HG03558 (cell line): ENCODE measurements at regions not wholly inside any gene's neighbourhood (a gene's known extent, or its start where the extent isn't known, plus 50 kb on each side); places are given as distances from the start of the nearest gene placed in this dataset.

Source experiments
- ATAC-seq: cut with Tn5 transposase; IDR thresholded peaks from one replicate; pipeline ENCODE4 v1.9.1; 2021; ENCODE audit warnings: moderate number of reproducible peaks; ENCODE audit not compliant: unreplicated experiment; ENCODE audit errors: extremely low read depth

DNA sequence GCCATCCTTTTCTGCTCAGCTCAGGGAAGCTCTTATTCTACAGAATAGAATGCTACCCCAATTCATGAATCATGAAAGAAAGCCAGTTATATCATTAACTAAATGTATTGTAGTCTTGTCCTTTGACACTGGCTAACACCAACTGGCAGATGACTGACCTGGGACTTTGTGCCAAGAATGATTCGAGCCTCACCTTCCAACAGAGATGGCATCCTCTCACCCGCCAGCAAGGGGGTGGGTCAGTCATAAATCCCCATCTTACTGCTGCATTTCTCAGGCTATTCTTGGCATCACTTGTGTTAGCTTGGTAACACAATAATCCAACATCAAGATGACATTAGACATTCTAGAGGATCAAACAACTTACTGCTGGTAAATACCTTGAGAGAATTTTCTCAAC is 1239.8 kb upstream of the MIR17HG start:
- ATAC-seq = no peak

DNA sequence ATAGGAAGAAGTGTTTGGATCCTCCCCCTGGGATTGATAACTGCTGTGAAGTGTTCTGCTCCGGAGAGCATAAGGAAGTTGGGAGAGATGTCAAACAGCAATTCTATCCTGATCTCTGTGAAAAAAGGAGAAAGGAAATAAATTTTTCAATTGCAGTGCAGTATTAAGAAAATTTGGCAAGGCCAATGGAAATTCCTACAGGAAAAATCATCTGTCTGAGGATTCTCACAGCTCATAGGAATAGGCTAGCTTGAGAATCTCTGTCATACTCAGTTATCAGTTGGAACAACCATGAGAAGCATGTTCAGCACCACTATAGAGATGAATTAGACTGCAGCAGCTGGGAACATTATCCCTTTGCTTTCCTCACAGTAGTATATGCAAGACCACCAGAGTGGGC is 1238.9 kb upstream of the MIR17HG start:
- no peak for ATAC-seq

DNA sequence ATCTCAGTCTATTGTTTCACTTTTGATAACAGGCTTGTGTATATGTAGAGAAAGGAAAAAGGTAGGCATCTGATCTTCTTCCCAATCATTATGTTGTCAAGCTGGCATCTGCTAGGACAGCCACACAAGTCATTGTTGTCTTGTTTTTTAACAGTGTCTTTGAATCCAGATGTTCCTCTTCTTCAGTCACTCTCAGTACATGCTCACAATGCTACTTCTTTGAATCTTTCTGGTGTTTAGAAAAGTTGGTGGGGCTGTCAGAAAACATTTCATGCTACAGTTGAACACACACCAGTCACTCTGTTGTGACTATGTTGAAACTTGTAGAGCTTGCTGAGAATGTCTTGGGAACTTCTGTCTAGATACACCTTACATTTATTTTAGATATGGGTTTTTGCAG is 1231.4 kb upstream of the MIR17HG start:
- ATAC-seq = no peak

DNA sequence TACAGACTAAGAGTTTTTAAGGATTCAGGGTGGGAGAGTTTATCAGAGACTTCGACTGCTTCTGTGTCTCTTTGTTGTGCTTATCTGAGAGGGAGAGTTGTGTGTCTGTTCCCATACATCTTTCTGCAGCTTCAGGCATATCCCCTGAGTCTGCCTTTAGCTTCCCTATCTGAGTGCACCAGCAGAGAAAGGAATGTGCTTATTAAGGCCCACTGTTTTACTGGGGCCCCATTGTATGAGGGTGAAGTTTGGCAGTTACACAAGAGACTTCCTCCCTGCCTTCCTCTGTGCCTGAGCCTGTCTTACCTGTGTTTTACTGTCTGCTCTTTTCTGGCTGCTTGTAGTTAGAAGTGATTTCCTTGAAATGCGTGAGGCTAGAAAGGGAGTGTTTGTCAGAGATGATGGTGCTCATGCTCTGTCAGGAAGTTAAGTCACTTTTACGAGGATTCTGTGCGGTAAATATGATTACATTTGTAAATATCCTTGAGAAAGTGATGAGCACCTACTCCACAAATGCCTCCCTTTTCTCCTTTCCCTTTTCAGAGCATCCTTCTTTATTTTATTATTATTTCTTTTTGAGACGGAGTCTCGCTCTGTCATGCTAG is 1228.9 kb upstream of the MIR17HG start:
- ATAC-seq = no peak

DNA sequence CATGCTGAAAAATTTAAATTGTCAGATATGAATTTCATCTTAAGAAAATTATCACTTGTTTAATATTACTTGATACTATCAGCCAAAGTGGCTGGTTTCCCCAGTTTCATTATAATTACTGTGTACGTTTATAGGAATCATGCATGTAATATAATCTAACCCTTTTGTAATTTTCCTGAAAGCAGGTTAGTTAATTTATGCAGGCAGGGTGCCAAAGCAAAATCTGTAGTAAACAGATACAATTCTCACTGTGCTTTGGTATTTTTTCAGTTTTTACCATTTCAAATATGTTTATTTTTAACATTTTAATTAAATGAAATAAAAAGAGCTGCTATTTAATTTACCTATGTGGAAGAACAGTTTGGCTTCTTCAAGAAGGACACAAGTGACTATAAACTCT is 1227.5 kb upstream of the MIR17HG start:
- ATAC-seq = no peak

DNA sequence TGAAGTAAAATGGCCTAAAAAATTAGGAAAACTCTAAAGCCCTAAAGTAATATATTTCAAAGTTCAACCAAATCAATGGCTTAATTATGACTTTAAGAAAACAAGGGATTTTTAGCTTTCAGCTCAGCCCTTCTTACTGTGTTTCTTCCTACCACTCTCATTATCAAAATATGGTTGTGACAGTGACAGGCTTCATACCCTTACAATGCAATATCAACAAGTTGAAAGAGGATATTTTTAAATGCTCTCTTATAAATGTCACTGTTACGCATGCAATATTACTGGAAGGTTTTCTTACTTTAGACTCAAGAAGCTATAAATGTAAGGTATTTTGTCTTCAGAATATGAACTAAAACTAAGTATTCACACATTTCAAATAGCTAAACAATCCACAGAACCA is 1225.7 kb upstream of the MIR17HG start:
- ATAC-seq = no peak

DNA sequence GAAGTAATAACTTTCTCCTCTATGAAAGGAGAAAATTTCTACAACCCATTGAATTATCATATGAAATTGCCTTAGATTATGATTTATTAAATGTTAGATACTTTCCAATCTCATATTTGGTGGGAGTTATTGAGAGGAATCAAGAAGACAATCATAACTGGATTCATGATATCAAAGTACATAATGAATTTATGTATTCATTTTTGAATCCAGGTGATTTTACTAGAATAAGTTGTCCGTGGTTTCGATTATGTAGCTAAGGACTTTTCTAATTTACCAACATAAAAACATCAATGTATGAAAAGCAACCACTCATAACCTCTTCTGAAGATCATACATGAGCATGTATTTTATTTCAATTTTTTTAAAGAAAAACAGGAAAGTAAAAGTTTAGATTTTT is 1225.0 kb upstream of the MIR17HG start:
- no peak for ATAC-seq

DNA sequence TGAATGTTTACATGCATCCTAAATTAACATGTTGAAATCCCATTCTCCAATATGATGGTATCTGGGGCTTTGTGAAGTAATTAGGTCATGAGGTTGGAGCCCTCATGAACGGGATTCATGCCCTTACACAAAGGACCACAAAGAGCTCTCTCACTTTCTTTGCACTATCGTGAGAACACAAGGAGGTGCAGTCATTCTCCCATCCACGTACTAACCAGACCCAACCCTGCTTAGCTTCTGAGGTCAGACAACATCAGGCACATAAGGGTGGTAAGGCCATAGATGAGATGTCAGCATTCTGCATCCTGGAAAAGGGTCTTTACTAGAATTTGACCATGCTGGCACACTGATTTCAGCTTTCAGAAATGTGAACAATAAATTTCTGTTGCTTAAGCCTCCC is 1211.9 kb upstream of the MIR17HG start:
- no peak for ATAC-seq

DNA sequence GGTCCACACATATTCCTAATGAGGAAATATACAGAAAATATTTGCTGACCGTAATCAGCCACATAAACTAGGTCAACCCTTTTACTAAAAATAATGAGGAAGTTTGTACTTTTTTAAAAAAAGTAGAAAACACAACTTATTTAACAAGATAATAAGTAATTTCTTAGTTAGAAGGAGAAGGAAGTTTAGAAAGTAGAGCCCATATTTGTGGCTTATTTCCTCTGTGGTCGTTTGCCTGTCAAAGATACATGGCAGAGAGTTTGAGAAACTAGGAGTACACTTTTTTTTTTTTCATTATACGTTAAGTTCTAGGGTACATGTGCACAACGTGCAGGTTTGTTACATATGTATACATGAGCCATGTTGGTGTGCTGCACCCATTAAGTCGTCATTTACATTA is 1205.2 kb upstream of the MIR17HG start:
- no peak for ATAC-seq

DNA sequence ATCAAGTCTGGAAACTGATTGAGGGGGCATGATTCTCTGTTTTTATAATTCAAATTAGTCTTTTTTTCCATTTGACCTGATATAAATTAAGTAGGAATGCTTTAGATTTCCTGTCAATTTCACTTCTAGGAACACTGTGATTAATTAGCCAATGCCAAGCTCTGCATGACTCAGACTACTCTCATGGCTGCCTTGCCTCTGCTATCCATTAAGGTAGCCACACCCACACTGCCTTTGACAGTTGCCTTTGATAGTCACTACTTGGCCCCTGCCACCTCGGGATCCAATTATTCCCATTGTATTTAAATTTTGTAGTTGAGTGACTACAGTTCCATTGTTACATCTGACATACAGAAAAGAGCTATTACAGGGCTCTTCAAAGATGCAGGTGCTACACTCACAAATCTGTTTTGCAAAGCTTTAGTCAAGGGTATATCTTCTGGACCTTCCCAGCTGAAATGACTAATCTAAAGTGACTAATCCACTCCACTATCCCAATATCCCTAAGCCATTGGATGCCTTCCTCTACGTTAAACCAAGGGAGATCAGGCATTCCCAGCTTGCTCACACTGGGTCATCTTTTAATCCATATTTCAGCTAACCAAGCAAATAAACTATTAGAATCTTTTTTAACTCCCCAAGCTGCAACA is 1193.1 kb upstream of the MIR17HG start:
- no peak for ATAC-seq

DNA sequence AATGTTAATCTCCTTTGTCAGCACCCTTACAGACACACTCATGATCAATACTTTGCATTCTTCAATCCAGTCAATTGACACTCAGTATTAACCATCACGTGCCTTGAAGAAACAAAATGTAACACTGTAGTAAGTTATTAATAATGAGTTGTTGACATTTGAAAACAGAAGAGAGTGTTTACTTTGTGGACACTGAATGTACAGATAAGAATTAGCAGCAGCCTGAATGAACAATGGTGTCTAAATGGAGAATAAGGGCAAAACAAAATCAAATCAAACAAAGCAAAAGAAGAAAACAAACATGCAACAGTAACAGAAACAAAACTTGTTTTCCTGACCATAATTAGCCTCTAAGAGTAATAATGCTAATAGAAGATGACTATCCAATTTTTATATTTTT is 1191.1 kb upstream of the MIR17HG start:
- ATAC-seq = no peak

DNA sequence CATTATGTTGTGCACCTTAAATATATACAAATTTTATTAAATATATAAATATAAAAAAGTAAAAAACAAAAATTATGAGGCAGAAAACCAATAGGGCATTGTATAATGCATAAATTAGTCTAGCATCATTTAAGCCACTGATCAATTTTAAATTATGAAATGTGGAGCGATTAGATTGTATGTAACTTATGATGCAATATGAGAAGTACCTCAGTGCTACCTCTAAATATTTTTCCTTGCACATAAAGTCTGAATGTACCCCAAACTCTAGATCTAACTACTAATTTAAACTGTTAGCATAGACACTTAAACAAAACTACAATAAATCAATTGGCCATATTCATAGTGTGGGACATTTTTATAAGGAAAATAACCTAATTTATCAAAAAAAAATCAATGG is 1178.5 kb upstream of the MIR17HG start:
- no peak for ATAC-seq

DNA sequence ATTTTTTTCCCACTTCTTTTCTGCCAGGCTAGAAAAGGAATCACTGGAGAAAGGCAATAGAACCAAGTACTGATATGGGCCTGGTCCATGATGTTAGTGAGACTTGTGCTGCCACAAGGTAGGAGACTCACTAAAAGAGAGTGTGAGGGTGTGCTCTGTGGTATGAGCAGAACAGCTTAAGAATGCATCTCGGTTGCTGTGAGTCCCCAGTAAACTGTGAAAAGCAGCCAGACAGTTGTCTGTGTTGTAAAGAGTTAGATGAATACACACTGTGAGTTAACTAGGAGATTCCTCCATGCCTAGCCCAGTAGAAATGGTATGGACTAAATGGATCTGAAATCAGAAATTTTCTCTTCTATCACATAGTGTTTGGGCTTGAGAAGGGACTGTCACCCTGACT is 1177.3 kb upstream of the MIR17HG start:
- no peak for ATAC-seq

DNA sequence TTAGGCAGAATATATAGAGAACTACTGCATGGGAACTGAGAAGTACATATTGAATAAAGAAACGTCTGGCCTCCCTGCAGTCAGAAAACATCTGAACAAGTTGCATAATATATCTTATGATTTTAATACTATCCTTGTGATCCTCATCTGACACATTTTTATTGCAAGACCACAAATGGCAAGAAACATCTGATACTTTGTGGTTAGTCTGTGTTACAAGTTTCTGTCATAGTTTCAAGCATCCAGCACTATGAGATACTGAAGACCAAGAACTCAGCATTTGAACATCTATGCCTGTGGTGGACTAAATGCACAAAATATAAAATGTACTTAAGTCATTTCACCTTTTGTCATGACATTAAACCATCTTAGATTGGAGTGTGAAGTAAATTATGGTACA is 1175.8 kb upstream of the MIR17HG start:
- no peak for ATAC-seq

DNA sequence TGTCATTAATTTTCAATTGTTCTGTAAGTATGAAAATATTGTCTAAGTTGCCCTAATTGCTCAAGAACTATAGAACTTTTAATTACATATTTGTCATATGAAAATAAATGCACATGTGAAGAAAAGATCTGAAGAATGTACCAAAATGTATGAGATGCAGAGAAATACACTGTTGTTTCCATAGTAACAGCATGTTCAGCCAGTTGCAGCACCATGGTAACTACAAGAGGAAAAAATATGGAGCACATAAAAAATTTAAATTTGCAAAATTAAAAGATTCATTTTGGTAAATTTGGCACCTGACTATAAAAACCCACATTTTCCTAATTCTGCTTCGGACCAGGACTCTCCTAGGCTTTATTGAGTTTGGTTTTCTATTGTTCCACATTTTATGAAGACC is 1170.0 kb upstream of the MIR17HG start:
- no peak for ATAC-seq

DNA sequence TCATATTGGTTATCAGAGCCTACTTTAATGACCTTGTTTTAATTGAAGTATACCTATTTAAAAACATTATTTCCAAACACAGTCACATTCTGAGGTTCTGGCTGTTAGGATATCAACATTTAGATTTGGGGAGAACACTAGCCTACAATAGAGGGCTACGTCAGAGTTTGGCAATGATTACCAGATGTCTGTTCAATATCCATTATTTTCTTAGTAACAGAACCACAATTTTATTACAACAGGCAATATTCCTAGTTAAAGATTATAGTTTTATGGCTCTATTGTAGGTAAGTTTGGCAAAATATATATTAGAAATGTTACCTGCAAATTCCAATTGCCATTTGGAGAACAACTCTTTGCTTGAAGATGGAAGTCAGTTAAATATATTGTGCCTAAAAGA is 1163.1 kb upstream of the MIR17HG start:
- no peak for ATAC-seq

DNA sequence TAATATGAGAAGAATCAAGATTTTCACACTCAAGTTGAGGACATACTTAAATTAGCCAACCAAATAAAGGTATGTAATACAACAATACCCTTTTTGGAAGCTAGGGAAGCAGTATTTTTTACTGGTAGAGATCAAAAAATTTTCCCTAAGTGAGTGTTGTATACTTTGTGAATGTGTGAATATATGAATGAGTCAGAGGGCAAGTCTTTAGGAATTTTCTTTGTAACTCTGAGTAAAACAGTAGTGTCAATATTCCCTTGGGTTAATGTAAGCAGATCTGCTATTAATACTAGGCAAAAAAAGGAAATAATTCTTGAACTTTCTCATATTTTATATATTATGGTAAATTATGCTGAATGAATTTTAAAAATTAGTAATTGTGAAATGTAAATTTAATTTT is 1161.8 kb upstream of the MIR17HG start:
- no peak for ATAC-seq

DNA sequence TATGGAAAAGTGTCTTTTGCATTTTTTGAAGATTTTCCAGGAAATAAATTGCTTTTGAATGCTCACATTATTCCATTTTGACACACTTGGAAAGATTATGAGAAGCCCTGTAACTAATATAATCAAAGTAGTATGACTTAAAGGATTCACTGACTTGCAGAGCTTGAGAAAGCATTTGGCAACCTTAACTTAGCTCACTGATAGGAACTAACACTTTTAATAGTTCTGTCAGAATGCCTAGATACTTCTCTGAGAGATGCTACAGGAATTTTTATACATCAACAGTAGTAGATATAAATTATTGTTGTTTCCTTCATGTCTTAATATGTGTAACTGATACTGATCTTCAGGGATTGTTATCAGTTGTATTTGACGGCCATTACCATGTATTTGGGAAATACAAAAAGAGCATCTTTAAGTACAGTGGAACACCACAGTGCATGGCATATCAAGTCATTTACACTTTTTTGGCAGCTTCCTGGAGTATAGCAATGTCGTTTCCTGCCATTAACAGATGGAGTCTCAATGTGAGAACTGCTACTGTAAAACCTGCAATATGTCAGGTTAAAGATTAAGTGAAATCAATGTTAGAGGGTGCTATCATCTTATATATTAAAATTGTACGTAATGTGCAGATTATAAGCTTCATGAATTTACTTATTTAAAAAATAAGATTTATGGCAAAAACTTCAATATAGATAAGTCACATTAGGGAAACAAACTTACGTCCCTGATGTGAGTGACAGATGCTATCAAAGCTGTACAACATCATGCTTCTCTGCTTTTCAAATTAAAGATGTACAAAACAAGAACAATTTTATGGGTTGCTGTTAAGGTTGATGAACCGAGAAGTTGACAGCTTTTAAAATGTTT is 1159.8 kb upstream of the MIR17HG start:
- ATAC-seq = no peak

DNA sequence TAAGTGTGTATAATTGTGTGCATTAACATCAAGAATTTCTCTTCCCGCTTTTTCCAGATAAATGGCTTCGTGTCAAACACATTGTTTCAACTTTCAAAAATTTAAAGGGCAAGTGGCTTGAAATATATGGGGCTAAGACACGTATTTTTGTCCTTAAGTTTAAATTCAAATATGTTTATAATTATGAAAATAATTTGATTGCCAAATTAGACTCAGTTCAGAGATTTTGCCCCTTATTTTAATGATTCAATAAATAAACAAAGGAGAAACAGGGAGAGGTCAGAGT is 1159.2 kb upstream of the MIR17HG start:
- ATAC-seq = no peak

DNA sequence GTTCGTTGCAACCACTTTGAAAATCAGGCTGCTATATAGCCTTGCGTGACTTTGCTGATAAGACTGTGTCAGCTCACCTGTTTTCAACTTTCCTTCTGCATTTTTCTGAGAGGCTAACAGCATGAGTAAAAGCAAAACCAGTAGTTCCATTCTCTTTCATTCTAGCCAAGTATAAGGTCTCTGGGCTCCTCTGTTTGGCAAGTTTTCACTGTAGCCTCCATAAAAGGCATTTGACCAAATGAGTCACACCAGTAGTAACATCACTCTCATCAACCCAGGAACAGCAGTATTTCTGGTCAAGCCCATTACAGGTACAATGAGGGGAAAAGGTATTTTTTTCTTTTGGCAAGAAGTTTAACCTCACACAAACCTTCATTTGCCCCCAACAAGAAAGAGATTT is 1149.8 kb upstream of the MIR17HG start:
- no peak for ATAC-seq

DNA sequence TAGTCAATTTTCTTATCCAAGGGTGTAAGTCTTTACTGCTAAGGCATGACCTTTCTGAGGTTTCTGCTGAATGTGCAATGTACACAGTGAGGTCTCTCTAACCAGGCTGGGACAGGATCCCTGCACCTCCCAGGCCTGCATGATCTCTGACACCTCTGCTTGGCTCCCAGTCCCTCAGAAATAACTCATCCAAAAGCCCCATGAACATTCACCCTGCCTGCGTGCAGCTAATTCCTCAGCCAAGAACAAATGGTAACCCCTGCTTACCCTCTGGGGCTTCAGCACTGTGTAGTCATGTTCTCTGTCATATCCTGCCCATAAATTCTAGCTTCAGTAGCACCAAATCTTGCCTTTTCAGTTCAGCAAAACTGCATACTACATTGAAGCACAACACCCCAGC is 1146.3 kb upstream of the MIR17HG start:
- ATAC-seq = no peak
